NCI-H1694 treated with DMSO at 0.1 percent for 48 hours (cell line): ENCODE measurements at regions not wholly inside any gene's neighbourhood (a gene's known extent, or its start where the extent isn't known, plus 50 kb on each side); places are given as distances from the start of the nearest gene placed in this dataset.
"Not testable (repeated sequence)": the region's sequence is repeated elsewhere in the genome, so short reads cannot be mapped to it uniquely, and the experiment has no call there.

Source experiments
- DNase-seq: peaks from one replicate; lab custom pipeline; 2025; lab: John Stamatoyannopoulos, UW

- no peak for DNase-seq
These were observed 269.4 kb upstream of the CCDC196 start for GRCh38 chr14:66216763-66217162.

GRCh38 chr14:66219886-66220285, 266.3 kb upstream of the CCDC196 start:
- DNase-seq: no peak

GRCh38 chr14:66224492-66225178, 261.5 kb upstream of the CCDC196 start:
- DNase-seq: no peak

GRCh38 chr14:66225337-66225736, 260.8 kb upstream of the CCDC196 start:
- DNase-seq: no peak

- DNase-seq: no peak
These were observed 257.8 kb upstream of the CCDC196 start for GRCh38 chr14:66228267-66228970.

GRCh38 chr14:66231820-66232219, 254.4 kb upstream of the CCDC196 start:
- DNase-seq: no peak

GRCh38 chr14:66233591-66233990, 252.6 kb upstream of the CCDC196 start:
- no peak for DNase-seq

GRCh38 chr14:66234411-66234810, 251.8 kb upstream of the CCDC196 start:
- DNase-seq: no peak

GRCh38 chr14:66237741-66238140, 248.4 kb upstream of the CCDC196 start:
- DNase-seq: no peak

GRCh38 chr14:66238969-66239368, 247.2 kb upstream of the CCDC196 start:
- DNase-seq: no peak

- DNase-seq: no peak
These were observed 246.6 kb upstream of the CCDC196 start for GRCh38 chr14:66239589-66239988.

- no peak for DNase-seq
These were observed 246.1 kb upstream of the CCDC196 start for GRCh38 chr14:66240105-66240504.

GRCh38 chr14:66242001-66242400, 244.2 kb upstream of the CCDC196 start:
- DNase-seq: no peak

- DNase-seq: no peak
These were observed 241.3 kb upstream of the CCDC196 start for GRCh38 chr14:66244834-66245233.

- no peak for DNase-seq
These were observed 238.4 kb upstream of the CCDC196 start for GRCh38 chr14:66247662-66248193.

- DNase-seq: peak; percentile 79
These were observed 237.9 kb upstream of the CCDC196 start for GRCh38 chr14:66248256-66248655.

- DNase-seq: no peak
These were observed 236.6 kb upstream of the CCDC196 start for GRCh38 chr14:66249544-66249943.

GRCh38 chr14:66254038-66254437, 232.1 kb upstream of the CCDC196 start:
- DNase-seq: no peak

GRCh38 chr14:66268802-66269334, 217.3 kb upstream of the CCDC196 start:
- DNase-seq: no peak

- DNase-seq: no peak
These were observed 213.9 kb upstream of the CCDC196 start for GRCh38 chr14:66272221-66272620.

GRCh38 chr14:66273261-66273832, 212.8 kb upstream of the CCDC196 start:
- no peak for DNase-seq

- not testable (repeated sequence) for DNase-seq
These were observed 207.8 kb upstream of the CCDC196 start for GRCh38 chr14:66278418-66278817.
